GM12878 (cell line): ENCODE measurements at regions not wholly inside any gene's neighbourhood (a gene's known extent, or its start where the extent isn't known, plus 50 kb on each side); places are given as distances from the start of the nearest gene placed in this dataset.

Experiments
- ATAC-seq: fragments of 200-7000 bp; cut with Tn5 transposase; 3 replicates; pipeline ENCODE4 v1.9.1; 2020; ENCODE audit warnings: mild to moderate bottlenecking, moderate library complexity
- BruUV-seq: library from RNA; stranded (reverse); fragments of 400-500 nt; replicated peaks from 2 replicates; lab custom pipeline; 2021; lab: Mats Ljungman, UMichigan
- CTCF ChIA-PET: fragments of 300-600 bp; sonication (Branson Sonifier 250); formaldehyde crosslinking; extraction: SDS; loops from one replicate; lab custom pipeline; 2021; ENCODE audit warnings: inconsistent platforms; lab: Yijun Ruan, JAX
- POLR2A ChIA-PET: fragments of 350-600 bp; formaldehyde crosslinking; extraction: SDS; loops from one replicate; lab custom pipeline; 2021; ENCODE audit warnings: inconsistent platforms; lab: Charles Lee
- RAD21 ChIA-PET: fragments of 300-600 bp; sonication (Branson Sonifier 250); formaldehyde crosslinking; loops from one replicate; lab custom pipeline; 2023; ENCODE audit warnings: antibody characterized with exemption; ENCODE audit not compliant: unreplicated experiment; lab: Charles Lee
- SMC1A ChIA-PET: fragments of 300-600 bp; sonication (Branson Sonifier 250); formaldehyde crosslinking; loops from one replicate; lab custom pipeline; 2023; ENCODE audit not compliant: unreplicated experiment, uncharacterized antibody; lab: Charles Lee
- DNase-seq: peaks from one replicate; pipeline ENCODE4 v3.0.0-alpha.2; 2011; ENCODE audit warnings: low read depth, low spot score
- FAIRE-seq: peaks from 3 replicates; lab custom pipeline; 2011; peaks lifted over from hg19 to GRCh38; lab: Jason Lieb, UNC
- H2AFZ ChIP-seq: 2 replicates; pipeline ENCODE4 v1.6.0; 2011; ENCODE audit warnings: low read depth, low read length, control low read depth; ENCODE audit not compliant: control insufficient read depth
- H3K27ac ChIP-seq: 2 replicates; pipeline ENCODE4 v1.5.1; 2011; ENCODE audit warnings: control low read depth; ENCODE audit not compliant: control insufficient read depth, insufficient read depth
- H3K27me3 ChIP-seq, 2 experiments: replicated peaks in 1 of 2; 2 replicates each; pipeline versions ENCODE4 v1.6.0 to v1.6.1; 2011; ENCODE audit warnings: low read length in 1 of 2; ENCODE audit not compliant: control insufficient read depth in 2 of 2, insufficient read depth in 2 of 2
- H3K36me3 ChIP-seq, 2 experiments: 2 replicates each; pipeline ENCODE4 v1.5.1; 2011; ENCODE audit warnings: low read length in 1 of 2; ENCODE audit not compliant: control insufficient read depth in 2 of 2, insufficient read depth in 2 of 2
- H3K4me1 ChIP-seq: 2 replicates; pipeline ENCODE4 v1.6.1; 2011; ENCODE audit warnings: mild to moderate bottlenecking, low read length, moderate library complexity, mixed read lengths; ENCODE audit not compliant: control insufficient read depth, insufficient read depth
- H3K4me2 ChIP-seq: 2 replicates; pipeline ENCODE4 v1.6.0; 2011; ENCODE audit warnings: control low read depth; ENCODE audit not compliant: control insufficient read depth, insufficient read depth
- H3K4me3 ChIP-seq: fragments of 200-600 bp; sonication (generic); 2 replicates; pipeline ENCODE4 v1.5.1; 2016
- H3K79me2 ChIP-seq: 2 replicates; pipeline ENCODE4 v1.6.0; 2011; ENCODE audit warnings: low read length; ENCODE audit not compliant: control insufficient read depth, insufficient read depth
- H3K9ac ChIP-seq: 2 replicates; pipeline ENCODE4 v1.8.0; 2011; ENCODE audit warnings: low read length, control low read depth, mixed read lengths; ENCODE audit not compliant: control insufficient read depth, insufficient read depth
- H3K9me3 ChIP-seq: replicated peaks from 3 replicates; pipeline ENCODE4 v1.5.1; 2011; ENCODE audit warnings: mild to moderate bottlenecking, low read length; ENCODE audit not compliant: control insufficient read depth, insufficient read depth
- H4K20me1 ChIP-seq: 2 replicates; pipeline ENCODE4 v1.6.0; 2011; ENCODE audit not compliant: control insufficient read depth, insufficient read depth
- BCL11A ChIP-seq: IDR thresholded peaks from 2 replicates; pipeline ENCODE4 v1.6.1; 2011; ENCODE audit warnings: low read depth, low read length
- BCL3 ChIP-seq: IDR thresholded peaks from 2 replicates; pipeline ENCODE4 v1.6.1; 2011; ENCODE audit warnings: borderline replicate concordance, low read depth, mild to moderate bottlenecking, moderate library complexity, low read length; ENCODE audit not compliant: insufficient read depth, poor library complexity, severe bottlenecking
- HCFC1 ChIP-seq: fragments of 150-350 bp; IDR thresholded peaks from 2 replicates; pipeline ENCODE4 v1.6.1; 2014; ENCODE audit warnings: low read length
- HSF1 ChIP-seq: fragments of 150-350 bp; IDR thresholded peaks from 2 replicates; pipeline ENCODE4 v1.6.1; 2014; ENCODE audit warnings: mild to moderate bottlenecking, low read depth, low read length
- PBX3 ChIP-seq: IDR thresholded peaks from 2 replicates; pipeline ENCODE4 v1.6.1; 2011; ENCODE audit warnings: mild to moderate bottlenecking, low read depth, low read length, moderate library complexity; ENCODE audit not compliant: insufficient replicate concordance
- PML ChIP-seq: IDR thresholded peaks from 2 replicates; pipeline ENCODE4 v1.6.1; 2012; ENCODE audit warnings: low read length, inconsistent platforms
- STAT1 ChIP-seq: fragments of 450-650 bp; conservative IDR thresholded peaks from 2 replicates; pipeline ENCODE4 v1.6.1; 2014; ENCODE audit warnings: antibody characterized with exemption, mild to moderate bottlenecking
- TARDBP ChIP-seq: IDR thresholded peaks from 2 replicates; pipeline ENCODE4 v1.6.1; 2016; ENCODE audit warnings: borderline replicate concordance
- TCF3 ChIP-seq: IDR thresholded peaks from 2 replicates; pipeline ENCODE4 v1.6.1; 2012; ENCODE audit warnings: low read depth, mild to moderate bottlenecking, low read length, borderline replicate concordance; ENCODE audit not compliant: insufficient read depth
- USF1 ChIP-seq: IDR thresholded peaks from 2 replicates; pipeline ENCODE4 v1.6.1; 2011; ENCODE audit warnings: borderline replicate concordance, low read depth, mild to moderate bottlenecking, moderate library complexity, mixed read lengths, low read length; ENCODE audit not compliant: insufficient read depth; ENCODE audit errors: extremely low read length
- USF2 ChIP-seq: IDR thresholded peaks from 2 replicates; pipeline ENCODE4 v1.6.1; 2011; ENCODE audit warnings: low read depth, low read length, improper control_type of control experiment, borderline replicate concordance
- WGBS: methylation state at CpG from one replicate; pipeline ENCODE4 v1.1.6; 2016; ENCODE audit warnings: low lambda C conversion rate; ENCODE audit not compliant: insufficient replicate concordance, insufficient coverage; ENCODE audit errors: missing lambda C conversion rate; 5-methylcytosine and 5-hydroxymethylcytosine counted together
- in situ Hi-C: fragments of 300-500 bp; cut with MboI; formaldehyde crosslinking; loops from 9 replicates; pipeline ENCODE4 v1.14.3; 2018; ENCODE audit warnings: mixed read lengths
- intact Hi-C: fragments of 100-400 bp; cut with micrococcal nuclease; formaldehyde crosslinking; loops from one replicate; pipeline ENCODE4 v1.14.2; 2022; ENCODE audit not compliant: unreplicated experiment

GRCh38 chr2:16329421-16329820 lies 336.2 kb downstream of the CYRIA start:
- no peak for DNase-seq
- ChIA-PET POLR2A (no interaction called here), SMC1A (no interaction called here), CTCF (no interaction called here), RAD21 (no interaction called here)
- H3K27ac ChIP-seq: no peak overlapping the region
- intact Hi-C loops: no loop called here
- no peaks in the 10 kb centered on the region for H3K4me1 ChIP-seq
- H3K79me2 ChIP-seq: no peaks in the 10 kb centered on the region
- no peak overlapping the region for H3K4me3 ChIP-seq
- WGBS: 17% methylated on average over 7 of the region's 7 CpGs
- BruUV-seq: no TSS peak
- in situ Hi-C loops: no loop called here
- ATAC-seq: no peak
- no peaks in the 10 kb centered on the region for H3K9me3 ChIP-seq
- no peak overlapping the region for H3K4me2 ChIP-seq
- H2AFZ ChIP-seq: no peak overlapping the region
- H3K9ac ChIP-seq: no peak overlapping the region
- H3K36me3 ChIP-seq: no peaks in the 10 kb centered on the region
- FAIRE-seq: no peak
- TF ChIP-seq TCF3 (no peak), BCL3 (no peak)
- no peaks in the 10 kb centered on the region; a peak in 1 of 4 replicates for H3K27me3 ChIP-seq
- no peaks in the 10 kb centered on the region for H4K20me1 ChIP-seq

- WGBS: 31% methylated on average over 6 of the region's 6 CpGs
- H3K79me2 ChIP-seq: no peaks in the 10 kb centered on the region
- H3K27me3 ChIP-seq: no peaks in the 10 kb centered on the region; a peak in 1 of 4 replicates
- no peak overlapping the region for H3K27ac ChIP-seq
- no peak overlapping the region for H2AFZ ChIP-seq
- no peaks in the 10 kb centered on the region for H3K4me1 ChIP-seq
- FAIRE-seq (no peak), ATAC-seq (no peak), DNase-seq (no peak)
- ChIA-PET POLR2A (no interaction called here), RAD21 (no interaction called here), CTCF (no interaction called here), SMC1A (no interaction called here)
- H3K4me3 ChIP-seq: no peak overlapping the region
- no peaks in the 10 kb centered on the region for H3K36me3 ChIP-seq
- H3K9me3 ChIP-seq: no peaks in the 10 kb centered on the region
- no TSS peak for BruUV-seq
- no peak overlapping the region for H3K9ac ChIP-seq
- intact Hi-C loops: no loop called here
- no peak overlapping the region for H3K4me2 ChIP-seq
- in situ Hi-C loops: no loop called here
- no peaks in the 10 kb centered on the region for H4K20me1 ChIP-seq
- TF ChIP-seq USF1: no peak
- TF ChIP-seq USF2: no peak
- TF ChIP-seq PBX3: no peak
- TF ChIP-seq PML: no peak
- no peak for TF ChIP-seq HCFC1
- no peak for TF ChIP-seq BCL11A
- TF ChIP-seq TARDBP: no peak
- TF ChIP-seq STAT1: no peak
- no peak for TF ChIP-seq HSF1
Measured at GRCh38 chr2:16328521-16329190, 337.0 kb downstream of the CYRIA start.
